HCT116 (cell line): ENCODE measurements at regions not wholly inside any gene's neighbourhood (a gene's known extent, or its start where the extent isn't known, plus 50 kb on each side); places are given as distances from the start of the nearest gene placed in this dataset.
A peak's percentile ranks its signal among the peaks of the same experiment; 100 is the strongest.

Experiments used
- ATAC-seq: fragments of 200-7000 bp; cut with Tn5 transposase; 2 replicates; pipeline ENCODE4 v1.9.1; 2020; ENCODE audit warnings: mild to moderate bottlenecking, moderate library complexity
- BruUV-seq: library from RNA; stranded (reverse); fragments of 400-500 nt; replicated peaks from 2 replicates; lab custom pipeline; 2021; lab: Mats Ljungman, UMichigan
- CTCF ChIA-PET: fragments of 300-600 bp; sonication (Branson Sonifier 250); formaldehyde crosslinking; loops from one replicate; lab custom pipeline; 2021; ENCODE audit warnings: antibody characterized with exemption; lab: Charles Lee
- POLR2A ChIA-PET: fragments of 300-600, 350-600 bp; sonication (Branson Sonifier 250); formaldehyde crosslinking; loops from one replicate; lab custom pipeline; 2021; ENCODE audit warnings: antibody characterized with exemption; lab: Charles Lee
- RAD21 ChIA-PET, 2 experiments: fragments of 300-600 bp; sonication (Branson Sonifier 250); formaldehyde crosslinking; loops; one replicate each; lab custom pipeline; 2023; ENCODE audit warnings: low total read pairs in 2 of 2; ENCODE audit not compliant: uncharacterized antibody in 2 of 2, unreplicated experiment in 2 of 2, low non-redundant PET in 1 of 2; lab: Charles Lee
- DNase-seq: peaks from one replicate; pipeline ENCODE4 v3.0.0-alpha.2; 2010; ENCODE audit warnings: low read depth, low spot score
- H2AFZ ChIP-seq: fragments of 200-600 bp; shearing (Covaris generic), sonication (generic); 2 replicates; pipeline ENCODE4 v1.6.1; 2017; ENCODE audit warnings: low read depth, mixed run types, mixed read lengths, antibody characterized with exemption, low read length; ENCODE audit not compliant: poor library complexity, severe bottlenecking
- H3K27ac ChIP-seq: 2 replicates; pipeline ENCODE4 v1.5.1; 2012; ENCODE audit warnings: low read depth, low read length
- H3K27me3 ChIP-seq: fragments of 200-600 bp; sonication (generic); 2 replicates; pipeline ENCODE4 v1.6.1; 2016; ENCODE audit warnings: mixed run types, low read length, mixed read lengths; ENCODE audit not compliant: insufficient read depth
- H3K36me3 ChIP-seq, 2 experiments: fragments of 200-500 bp in 1 of 2; fragments of 200-600 bp in 1 of 2; sonication (Bioruptor generic) in 1 of 2; sonication (generic) in 1 of 2; 2 replicates each; pipeline versions ENCODE4 v1.5.1 to v1.6.1; 2014 to 2016; ENCODE audit warnings: low read length in 2 of 2, inconsistent platforms in 1 of 2, mixed read lengths in 1 of 2, mixed run types in 1 of 2; ENCODE audit not compliant: insufficient read depth in 2 of 2, control insufficient read depth in 1 of 2
- H3K4me1 ChIP-seq, 2 experiments: fragments of 200-600 bp in 1 of 2; sonication (generic) in 1 of 2; 2 replicates each; pipeline versions ENCODE4 v1.5.1 to v1.6.1; 2012 to 2017; ENCODE audit warnings: low read length in 2 of 2, inconsistent platforms in 1 of 2, mild to moderate bottlenecking in 1 of 2, mixed read lengths in 1 of 2, mixed run types in 1 of 2, moderate library complexity in 1 of 2; ENCODE audit not compliant: insufficient read depth in 2 of 2, control insufficient read depth in 1 of 2
- H3K4me2 ChIP-seq: fragments of 200-600 bp; sonication (generic); 2 replicates; pipeline ENCODE4 v1.6.1; 2017; ENCODE audit warnings: mixed run types, low read length, mixed read lengths
- H3K4me3 ChIP-seq, 2 experiments: fragments of 200-600 bp in 1 of 2; sonication (generic) in 1 of 2; replicated peaks in 1 of 2; 2 replicates each; pipeline ENCODE4 v1.5.1; 2011 to 2016; ENCODE audit warnings: low read length in 2 of 2, control low read depth in 1 of 2, low read depth in 1 of 2, mild to moderate bottlenecking in 1 of 2, mixed read lengths in 1 of 2, mixed run types in 1 of 2
- H3K79me2 ChIP-seq: fragments of 200-600 bp; sonication (generic); 2 replicates; pipeline ENCODE4 v1.6.1; 2017; ENCODE audit warnings: mild to moderate bottlenecking, mixed run types, low read length, moderate library complexity, mixed read lengths; ENCODE audit not compliant: insufficient read depth
- H3K9ac ChIP-seq: fragments of 200-600 bp; sonication (generic); 2 replicates; pipeline ENCODE4 v1.6.1; 2016; ENCODE audit warnings: low read length, mixed read lengths
- H3K9me2 ChIP-seq: fragments of 200-600 bp; sonication (generic), shearing (Covaris generic); 2 replicates; pipeline ENCODE4 v1.6.1; 2017; ENCODE audit warnings: mixed run types, mild to moderate bottlenecking, moderate library complexity; ENCODE audit not compliant: insufficient read depth
- H3K9me3 ChIP-seq, 2 experiments: fragments of 200-500 bp in 1 of 2; fragments of 200-600 bp in 1 of 2; sonication (Bioruptor generic) in 1 of 2; sonication (generic) in 1 of 2; 2 replicates each; pipeline ENCODE4 v1.6.1; 2014 to 2017; ENCODE audit warnings: low read length in 2 of 2, mixed read lengths in 2 of 2, inconsistent platforms in 1 of 2, low read depth in 1 of 2, mild to moderate bottlenecking in 1 of 2, mixed run types in 1 of 2, moderate library complexity in 1 of 2; ENCODE audit not compliant: control insufficient read depth in 1 of 2, insufficient read depth in 1 of 2
- H4K20me1 ChIP-seq: fragments of 200-600 bp; sonication (generic), shearing (Covaris generic); 2 replicates; pipeline ENCODE4 v1.6.1; 2017; ENCODE audit warnings: mixed run types, mild to moderate bottlenecking, moderate library complexity; ENCODE audit not compliant: insufficient read depth
- CBX3 ChIP-seq: IDR thresholded peaks from 2 replicates; pipeline ENCODE4 v1.6.1; 2012; ENCODE audit warnings: low read depth
- CEBPB ChIP-seq: IDR thresholded peaks from 2 replicates; pipeline ENCODE4 v1.6.1; 2012; ENCODE audit warnings: low read depth
- FOSL1 ChIP-seq: IDR thresholded peaks from 2 replicates; pipeline ENCODE4 v1.6.1; 2012; ENCODE audit warnings: low read depth
- JUND ChIP-seq: IDR thresholded peaks from 2 replicates; pipeline ENCODE4 v1.6.1; 2012
- RAD21 ChIP-seq: IDR thresholded peaks from 2 replicates; pipeline ENCODE4 v1.6.1; 2012; ENCODE audit warnings: low read depth, mild to moderate bottlenecking
- SRF ChIP-seq: IDR thresholded peaks from 2 replicates; pipeline ENCODE4 v1.6.1; 2012; ENCODE audit warnings: low read depth
- TCF7L2 ChIP-seq: IDR thresholded peaks from 2 replicates; pipeline ENCODE4 v1.7.0; 2011; ENCODE audit warnings: borderline replicate concordance, inconsistent platforms; ENCODE audit not compliant: insufficient read depth, insufficient read length; ENCODE audit errors: extremely low read depth
- YY1 ChIP-seq: IDR thresholded peaks from 2 replicates; pipeline ENCODE4 v1.6.1; 2011; ENCODE audit warnings: low read length, low read depth, moderate library complexity, mild to moderate bottlenecking; ENCODE audit not compliant: insufficient replicate concordance; ENCODE audit errors: extremely low read depth
- ZFX ChIP-seq: fragments of 450-650 bp; IDR thresholded peaks from 2 replicates; pipeline ENCODE4 v1.6.1; 2017
- ZNF274 ChIP-seq: fragments of 200-500 bp; sonication (Bioruptor generic); IDR thresholded peaks from 2 replicates; pipeline ENCODE4 v1.6.1; 2014; ENCODE audit warnings: mild to moderate bottlenecking, low read depth, low read length, inconsistent platforms
- intact Hi-C: fragments of 100-400 bp; cut with micrococcal nuclease; formaldehyde crosslinking; loops from 2 replicates; pipeline ENCODE4 v1.10.0; 2022
- TF ChIP-seq, protein P1 (sequence below): IDR thresholded peaks from 2 replicates; pipeline ENCODE4 v1.6.1; 2011; ENCODE audit warnings: mild to moderate bottlenecking, low read length, moderate library complexity; ENCODE audit not compliant: insufficient replicate concordance; ENCODE audit errors: extremely low read depth

DNA sequence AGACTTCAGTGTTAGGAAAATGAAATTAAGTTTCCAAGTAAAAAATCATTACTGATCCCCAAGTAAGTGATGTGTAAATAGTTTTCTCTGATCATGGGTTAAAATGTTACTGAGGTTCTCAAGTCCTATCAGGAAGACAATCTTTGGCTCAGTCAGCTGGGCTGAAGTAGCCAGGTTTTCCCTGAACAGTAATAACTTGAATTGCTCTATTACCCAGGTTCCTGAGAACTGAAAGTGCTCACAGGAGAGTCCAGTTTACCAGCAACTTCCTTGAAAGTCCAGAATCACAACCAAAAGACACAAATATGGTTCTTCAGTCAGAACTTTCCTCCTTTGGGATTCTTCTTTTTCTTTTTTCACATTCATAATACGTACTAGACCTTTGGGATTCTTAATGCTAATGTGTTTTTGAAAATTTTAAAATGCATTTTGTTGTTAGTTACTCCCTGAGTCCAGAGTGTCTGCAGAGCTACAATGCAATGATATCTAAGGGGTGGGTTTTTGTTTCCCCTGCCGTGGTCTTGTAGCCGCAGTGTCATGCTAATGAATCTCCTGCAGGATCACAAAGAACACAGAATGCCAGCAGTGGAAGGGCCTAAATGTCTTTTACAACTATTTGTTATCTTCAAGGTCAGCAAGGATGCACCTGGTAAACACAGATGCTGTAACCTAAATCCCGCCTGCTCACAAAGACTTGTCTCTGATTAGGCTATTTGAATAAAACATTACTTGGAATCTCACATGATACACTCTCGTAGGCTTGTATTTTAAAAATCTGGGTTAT, 439.8 kb upstream of the NR3C2 start (continued):
- TF ChIP-seq YY1 = no peak
- TF ChIP-seq, protein P1, sequence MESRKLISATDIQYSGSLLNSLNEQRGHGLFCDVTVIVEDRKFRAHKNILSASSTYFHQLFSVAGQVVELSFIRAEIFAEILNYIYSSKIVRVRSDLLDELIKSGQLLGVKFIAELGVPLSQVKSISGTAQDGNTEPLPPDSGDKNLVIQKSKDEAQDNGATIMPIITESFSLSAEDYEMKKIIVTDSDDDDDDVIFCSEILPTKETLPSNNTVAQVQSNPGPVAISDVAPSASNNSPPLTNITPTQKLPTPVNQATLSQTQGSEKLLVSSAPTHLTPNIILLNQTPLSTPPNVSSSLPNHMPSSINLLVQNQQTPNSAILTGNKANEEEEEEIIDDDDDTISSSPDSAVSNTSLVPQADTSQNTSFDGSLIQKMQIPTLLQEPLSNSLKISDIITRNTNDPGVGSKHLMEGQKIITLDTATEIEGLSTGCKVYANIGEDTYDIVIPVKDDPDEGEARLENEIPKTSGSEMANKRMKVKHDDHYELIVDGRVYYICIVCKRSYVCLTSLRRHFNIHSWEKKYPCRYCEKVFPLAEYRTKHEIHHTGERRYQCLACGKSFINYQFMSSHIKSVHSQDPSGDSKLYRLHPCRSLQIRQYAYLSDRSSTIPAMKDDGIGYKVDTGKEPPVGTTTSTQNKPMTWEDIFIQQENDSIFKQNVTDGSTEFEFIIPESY = no peak
- no peak for TF ChIP-seq JUND
- no peak for TF ChIP-seq ZNF274
- no peak for TF ChIP-seq ZFX
- TF ChIP-seq FOSL1 = no peak
- TF ChIP-seq, all 23 proteins: peak for 0

DNA sequence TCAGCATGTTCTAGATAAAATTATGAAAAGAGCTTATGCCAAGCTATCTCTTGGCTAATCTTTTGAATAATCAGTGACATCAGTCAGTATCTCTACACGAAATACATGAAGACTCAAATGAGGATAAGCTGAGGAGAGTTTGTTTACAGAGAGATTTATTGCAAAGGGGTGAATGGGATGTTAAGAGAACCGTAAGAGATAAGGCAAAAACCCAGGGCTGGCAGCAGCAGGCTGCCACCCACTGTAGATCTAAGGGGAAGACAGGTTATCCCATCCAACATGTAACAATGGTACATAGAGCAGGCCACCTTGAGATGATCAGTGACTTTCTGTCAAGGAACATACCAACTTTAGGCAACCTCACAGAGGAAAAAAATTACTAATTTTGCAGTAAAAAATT, 432.1 kb upstream of the NR3C2 start:
- no TSS peak for BruUV-seq
- no peaks in the 10 kb centered on the region for H3K9me3 ChIP-seq
- ChIA-PET RAD21 (no interaction called here), CTCF (no interaction called here), POLR2A (no interaction called here)
- H3K4me1 ChIP-seq = no peaks in the 10 kb centered on the region
- H3K4me3 ChIP-seq = no peak overlapping the region
- H3K9me2 ChIP-seq = no peaks in the 10 kb centered on the region
- intact Hi-C loops = no loop called here
- no peak for ATAC-seq
- H3K36me3 ChIP-seq = no peaks in the 10 kb centered on the region
- TF ChIP-seq SRF (no peak), CEBPB (no peak), ZFX (no peak), RAD21 (peak; percentile 36), TCF7L2 (no peak), CBX3 (no peak)
- no peaks in the 10 kb centered on the region for H3K79me2 ChIP-seq
- H3K9ac ChIP-seq = no peak overlapping the region
- no peak for DNase-seq
- H3K27me3 ChIP-seq = no peaks in the 10 kb centered on the region
- no peak overlapping the region for H3K27ac ChIP-seq
- no peak overlapping the region for H2AFZ ChIP-seq
- H4K20me1 ChIP-seq = no peaks in the 10 kb centered on the region
- H3K4me2 ChIP-seq = no peak overlapping the region
